GM12878 (cell line): ENCODE measurements at regions not wholly inside any gene's neighbourhood (a gene's known extent, or its start where the extent isn't known, plus 50 kb on each side); places are given as distances from the start of the nearest gene placed in this dataset.

Source experiments
- ATAC-seq: fragments of 200-7000 bp; cut with Tn5 transposase; 3 replicates; pipeline ENCODE4 v1.9.1; 2020; ENCODE audit warnings: mild to moderate bottlenecking, moderate library complexity
- BruUV-seq: library from RNA; stranded (reverse); fragments of 400-500 nt; replicated peaks from 2 replicates; lab custom pipeline; 2021; lab: Mats Ljungman, UMichigan
- CTCF ChIA-PET: fragments of 300-600 bp; sonication (Branson Sonifier 250); formaldehyde crosslinking; extraction: SDS; loops from one replicate; lab custom pipeline; 2021; ENCODE audit warnings: inconsistent platforms; lab: Yijun Ruan, JAX
- POLR2A ChIA-PET: fragments of 350-600 bp; formaldehyde crosslinking; extraction: SDS; loops from one replicate; lab custom pipeline; 2021; ENCODE audit warnings: inconsistent platforms; lab: Charles Lee
- RAD21 ChIA-PET: fragments of 300-600 bp; sonication (Branson Sonifier 250); formaldehyde crosslinking; loops from one replicate; lab custom pipeline; 2023; ENCODE audit warnings: antibody characterized with exemption; ENCODE audit not compliant: unreplicated experiment; lab: Charles Lee
- SMC1A ChIA-PET: fragments of 300-600 bp; sonication (Branson Sonifier 250); formaldehyde crosslinking; loops from one replicate; lab custom pipeline; 2023; ENCODE audit not compliant: unreplicated experiment, uncharacterized antibody; lab: Charles Lee
- DNase-seq: peaks from one replicate; pipeline ENCODE4 v3.0.0-alpha.2; 2011; ENCODE audit warnings: low read depth, low spot score
- FAIRE-seq: peaks from 3 replicates; lab custom pipeline; 2011; peaks lifted over from hg19 to GRCh38; lab: Jason Lieb, UNC
- H2AFZ ChIP-seq: 2 replicates; pipeline ENCODE4 v1.6.0; 2011; ENCODE audit warnings: low read depth, low read length, control low read depth; ENCODE audit not compliant: control insufficient read depth
- H3K27ac ChIP-seq: 2 replicates; pipeline ENCODE4 v1.5.1; 2011; ENCODE audit warnings: control low read depth; ENCODE audit not compliant: control insufficient read depth, insufficient read depth
- H3K27me3 ChIP-seq, 2 experiments: replicated peaks in 1 of 2; 2 replicates each; pipeline versions ENCODE4 v1.6.0 to v1.6.1; 2011; ENCODE audit warnings: low read length in 1 of 2; ENCODE audit not compliant: control insufficient read depth in 2 of 2, insufficient read depth in 2 of 2
- H3K36me3 ChIP-seq, 2 experiments: 2 replicates each; pipeline ENCODE4 v1.5.1; 2011; ENCODE audit warnings: low read length in 1 of 2; ENCODE audit not compliant: control insufficient read depth in 2 of 2, insufficient read depth in 2 of 2
- H3K4me1 ChIP-seq: 2 replicates; pipeline ENCODE4 v1.6.1; 2011; ENCODE audit warnings: mild to moderate bottlenecking, low read length, moderate library complexity, mixed read lengths; ENCODE audit not compliant: control insufficient read depth, insufficient read depth
- H3K4me2 ChIP-seq: 2 replicates; pipeline ENCODE4 v1.6.0; 2011; ENCODE audit warnings: control low read depth; ENCODE audit not compliant: control insufficient read depth, insufficient read depth
- H3K4me3 ChIP-seq: fragments of 200-600 bp; sonication (generic); 2 replicates; pipeline ENCODE4 v1.5.1; 2016
- H3K79me2 ChIP-seq: 2 replicates; pipeline ENCODE4 v1.6.0; 2011; ENCODE audit warnings: low read length; ENCODE audit not compliant: control insufficient read depth, insufficient read depth
- H3K9ac ChIP-seq: 2 replicates; pipeline ENCODE4 v1.8.0; 2011; ENCODE audit warnings: low read length, control low read depth, mixed read lengths; ENCODE audit not compliant: control insufficient read depth, insufficient read depth
- H3K9me3 ChIP-seq: replicated peaks from 3 replicates; pipeline ENCODE4 v1.5.1; 2011; ENCODE audit warnings: mild to moderate bottlenecking, low read length; ENCODE audit not compliant: control insufficient read depth, insufficient read depth
- H4K20me1 ChIP-seq: 2 replicates; pipeline ENCODE4 v1.6.0; 2011; ENCODE audit not compliant: control insufficient read depth, insufficient read depth
- CHD4 ChIP-seq: fragments of 200-600 bp; sonication (generic); IDR thresholded peaks from 2 replicates; pipeline ENCODE4 v1.6.1; 2016; ENCODE audit warnings: mild to moderate bottlenecking
- FOXM1 ChIP-seq: IDR thresholded peaks from 2 replicates; pipeline ENCODE4 v1.6.1; 2012; ENCODE audit warnings: low read depth, mild to moderate bottlenecking, inconsistent platforms, low read length, moderate library complexity
- KDM1A ChIP-seq: fragments of 200-600 bp; sonication (generic); IDR thresholded peaks from 2 replicates; pipeline ENCODE4 v1.6.1; 2016; ENCODE audit warnings: borderline replicate concordance
- LARP7 ChIP-seq: fragments of 450-650 bp; IDR thresholded peaks from 2 replicates; pipeline ENCODE4 v1.6.1; 2017; ENCODE audit warnings: mild to moderate bottlenecking
- MEF2A ChIP-seq: IDR thresholded peaks from 2 replicates; pipeline ENCODE4 v1.6.1; 2011; ENCODE audit warnings: low read depth, mild to moderate bottlenecking, low read length, moderate library complexity; ENCODE audit not compliant: insufficient read depth
- PAX5 ChIP-seq: IDR thresholded peaks from 2 replicates; pipeline ENCODE4 v1.6.1; 2011; ENCODE audit warnings: low read depth, low read length, borderline replicate concordance
- POLR2A ChIP-seq: IDR thresholded peaks from 2 replicates; pipeline ENCODE4 v1.6.1; 2011; ENCODE audit warnings: low read depth, mild to moderate bottlenecking, low read length
- ZNF24 ChIP-seq: fragments of 450-650 bp; IDR thresholded peaks from 2 replicates; pipeline ENCODE4 v1.6.1; 2017; ENCODE audit warnings: antibody characterized with exemption, mild to moderate bottlenecking
- ZNF622 ChIP-seq: fragments of 450-650 bp; IDR thresholded peaks from 2 replicates; pipeline ENCODE4 v1.6.1; 2017; ENCODE audit warnings: mild to moderate bottlenecking, inconsistent platforms
- ZZZ3 ChIP-seq: IDR thresholded peaks from 2 replicates; pipeline ENCODE4 v1.6.1; 2011; ENCODE audit warnings: low read depth; ENCODE audit not compliant: control insufficient read depth, insufficient read length
- WGBS: methylation state at CpG from one replicate; pipeline ENCODE4 v1.1.6; 2016; ENCODE audit warnings: low lambda C conversion rate; ENCODE audit not compliant: insufficient replicate concordance, insufficient coverage; ENCODE audit errors: missing lambda C conversion rate; 5-methylcytosine and 5-hydroxymethylcytosine counted together
- in situ Hi-C: fragments of 300-500 bp; cut with MboI; formaldehyde crosslinking; loops from 9 replicates; pipeline ENCODE4 v1.14.3; 2018; ENCODE audit warnings: mixed read lengths
- intact Hi-C: fragments of 100-400 bp; cut with micrococcal nuclease; formaldehyde crosslinking; loops from one replicate; pipeline ENCODE4 v1.14.2; 2022; ENCODE audit not compliant: unreplicated experiment
- TF ChIP-seq, protein P1 (sequence below): fragments of 450-650 bp; IDR thresholded peaks from 2 replicates; pipeline ENCODE4 v1.6.1; 2016; ENCODE audit warnings: mild to moderate bottlenecking

DNA sequence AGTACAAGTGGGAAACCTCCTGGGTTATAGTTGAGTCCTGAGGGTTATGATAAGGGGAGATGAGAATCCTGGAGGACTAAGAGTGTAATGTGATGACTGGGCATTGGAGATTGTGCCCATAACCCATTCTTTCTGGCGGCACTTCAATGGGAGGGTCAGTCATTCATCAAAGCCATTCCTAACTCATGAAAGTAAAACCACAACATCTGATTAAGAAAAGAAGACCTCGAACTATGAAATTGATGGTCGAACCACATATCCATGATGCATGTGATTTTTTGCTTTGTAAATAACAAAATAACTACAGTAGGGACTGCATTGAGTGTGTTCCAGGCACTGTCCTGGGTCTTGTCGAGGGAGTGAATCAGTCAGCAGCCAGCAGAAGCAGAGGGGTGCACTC, 215.1 kb downstream of the SHQ1 start:
- 84% methylated on average over 4 of the region's 4 CpGs for WGBS
- CTCF ChIA-PET: no interaction called here

DNA sequence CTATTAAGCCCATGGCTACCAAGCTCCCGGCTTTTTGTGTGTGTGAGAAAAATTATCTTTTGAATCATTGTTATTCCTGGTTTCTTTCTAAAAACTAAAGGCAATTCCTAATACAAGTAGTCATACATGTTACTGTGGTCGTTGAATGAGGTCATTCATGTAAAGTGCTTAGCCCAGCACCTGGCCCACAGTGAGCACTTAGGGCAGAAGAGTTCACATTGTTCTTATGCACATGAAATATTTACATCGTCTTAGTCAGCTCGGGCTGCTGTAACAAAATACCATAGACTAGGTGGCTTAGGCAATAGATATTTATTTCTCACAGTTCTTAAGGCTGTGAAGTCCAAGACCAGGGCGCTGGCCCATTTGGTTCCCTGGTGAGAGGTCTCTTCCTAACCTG, 216.1 kb downstream of the SHQ1 start:
- in situ Hi-C loops (no loop called here), intact Hi-C loops (loop anchor here (5.0 kb wide), 2 partner anchors 185 to 205 kb away; partner anchors contain the start of gene RYBP)
- Histone ChIP-seq H3K4me1 (peaks cover 41% of the 10 kb centered on the region), H3K9ac (no peak overlapping the region), H3K9me3 (peaks cover 3% of the 10 kb centered on the region; the same call in 1 of the 3 replicates), H4K20me1 (no peaks in the 10 kb centered on the region), H3K4me3 (no peak overlapping the region), H3K79me2 (no peaks in the 10 kb centered on the region), H3K27ac (no peak overlapping the region), H3K27me3 (no peaks in the 10 kb centered on the region), H3K36me3 (no peaks in the 10 kb centered on the region), H2AFZ (no peak overlapping the region), H3K4me2 (no peak overlapping the region)
- ChIA-PET RAD21 (no interaction called here), SMC1A (interaction anchor here (1.1 kb wide), 1 partner anchor 43 kb away, joined by 3 read pairs; no protein-coding TSS in a partner anchor), CTCF (no interaction called here), POLR2A (interaction anchor here (0.6 kb wide), 1 partner anchor 25 kb away, joined by 4 read pairs; no protein-coding TSS in a partner anchor)
- no TSS peak for BruUV-seq
- FAIRE-seq (no peak), ATAC-seq (no peak), DNase-seq (no peak)
- 57% methylated on average over 5 of the region's 5 CpGs for WGBS
- no peak for TF ChIP-seq KDM1A
- no peak for TF ChIP-seq MEF2A
- no peak for TF ChIP-seq ZZZ3
- no peak for TF ChIP-seq ZNF24
- no peak for TF ChIP-seq CHD4
- no peak for TF ChIP-seq ZNF622
- TF ChIP-seq, protein P1, sequence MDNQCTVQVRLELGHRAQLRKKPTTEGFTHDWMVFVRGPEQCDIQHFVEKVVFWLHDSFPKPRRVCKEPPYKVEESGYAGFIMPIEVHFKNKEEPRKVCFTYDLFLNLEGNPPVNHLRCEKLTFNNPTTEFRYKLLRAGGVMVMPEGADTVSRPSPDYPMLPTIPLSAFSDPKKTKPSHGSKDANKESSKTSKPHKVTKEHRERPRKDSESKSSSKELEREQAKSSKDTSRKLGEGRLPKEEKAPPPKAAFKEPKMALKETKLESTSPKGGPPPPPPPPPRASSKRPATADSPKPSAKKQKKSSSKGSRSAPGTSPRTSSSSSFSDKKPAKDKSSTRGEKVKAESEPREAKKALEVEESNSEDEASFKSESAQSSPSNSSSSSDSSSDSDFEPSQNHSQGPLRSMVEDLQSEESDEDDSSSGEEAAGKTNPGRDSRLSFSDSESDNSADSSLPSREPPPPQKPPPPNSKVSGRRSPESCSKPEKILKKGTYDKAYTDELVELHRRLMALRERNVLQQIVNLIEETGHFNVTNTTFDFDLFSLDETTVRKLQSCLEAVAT: no peak
- TF ChIP-seq PAX5: no peak
- TF ChIP-seq POLR2A: no peak

More for the DNA sequence above, 215.1 kb downstream of the SHQ1 start:
- in situ Hi-C loops (no loop called here), intact Hi-C loops (loop anchor here (5.0 kb wide), 2 partner anchors 186 to 206 kb away; partner anchors contain the start of gene RYBP)
- H3K4me2 ChIP-seq: no peak overlapping the region
- H3K79me2 ChIP-seq: no peaks in the 10 kb centered on the region
- POLR2A ChIA-PET: no interaction called here
- H3K4me3 ChIP-seq: no peak overlapping the region
- ATAC-seq (no peak), FAIRE-seq (no peak), DNase-seq (no peak)
- peaks cover 3% of the 10 kb centered on the region; the same call in 1 of the 3 replicates for H3K9me3 ChIP-seq
- H4K20me1 ChIP-seq: no peaks in the 10 kb centered on the region
- H3K27ac ChIP-seq: no peak overlapping the region
- no peak overlapping the region for H3K9ac ChIP-seq
- no peak overlapping the region for H2AFZ ChIP-seq
- BruUV-seq: no TSS peak
- TF ChIP-seq LARP7 (no peak), FOXM1 (no peak)
- RAD21 ChIA-PET: no interaction called here
- SMC1A ChIA-PET: interaction anchor here (1.1 to 1.8 kb wide), 2 partner anchors 10 to 33 kb away, joined by 3 to 5 read pairs; no protein-coding TSS in a partner anchor
- H3K36me3 ChIP-seq: no peaks in the 10 kb centered on the region
- no peaks in the 10 kb centered on the region for H3K27me3 ChIP-seq
- H3K4me1 ChIP-seq: peaks cover 38% of the 10 kb centered on the region
